Thoracic aorta (tissue), 2 donors: ENCODE measurements at regions not wholly inside any gene's neighbourhood (a gene's known extent, or its start where the extent isn't known, plus 50 kb on each side); places are given as distances from the start of the nearest gene placed in this dataset.

Experiments used
- ATAC-seq: fragments of 150-250 bp; one replicate; pipeline ENCODE4 v1.8.0; 2017; ENCODE audit warnings: low read depth; ENCODE audit not compliant: insufficient number of reproducible peaks, low FRiP score
- DNase-seq: peaks from one replicate; pipeline ENCODE4 v3.0.0-alpha.2; 2020; ENCODE audit warnings: low spot score
- H3K27ac ChIP-seq, 2 donors: fragments of 200-600 bp; sonication (generic); 1 replicate in 1 of 2; 2 replicates in 1 of 2; pipeline ENCODE4 v1.5.1; 2016; ENCODE audit warnings: mild to moderate bottlenecking in 2 of 2, moderate library complexity in 2 of 2
- H3K27me3 ChIP-seq: fragments of 200-600 bp; sonication (generic); replicated peaks from 2 replicates; pipeline ENCODE4 v1.6.0; 2016; ENCODE audit warnings: mild to moderate bottlenecking; ENCODE audit not compliant: insufficient read depth
- H3K36me3 ChIP-seq: fragments of 200-600 bp; sonication (generic); one replicate; pipeline ENCODE4 v1.5.1; 2016
- H3K4me1 ChIP-seq, 2 donors: fragments of 200-600 bp; sonication (generic); 1 replicate in 1 of 2; 2 replicates in 1 of 2; pipeline versions ENCODE4 v1.5.1 to v1.6.0; 2016; ENCODE audit warnings: low read depth in 2 of 2, mild to moderate bottlenecking in 1 of 2; ENCODE audit not compliant: control insufficient read depth in 1 of 2
- H3K4me3 ChIP-seq: fragments of 200-600 bp; sonication (generic); 2 replicates; pipeline ENCODE4 v1.5.1; 2016; ENCODE audit warnings: mild to moderate bottlenecking
- H3K9me3 ChIP-seq: fragments of 200-600 bp; sonication (generic); 2 replicates; pipeline ENCODE4 v1.5.1; 2016
- CTCF ChIP-seq: fragments of 200-600 bp; sonication (generic); IDR thresholded peaks from one replicate; pipeline ENCODE4 v1.5.1; 2019; ENCODE audit warnings: antibody characterized with exemption

- Histone ChIP-seq H3K36me3 (no peaks in the 10 kb centered on the region), H3K9me3 (no peaks in the 10 kb centered on the region), H3K27me3 (no peaks in the 10 kb centered on the region), H3K4me1 (no peaks in the 10 kb centered on the region), H3K27ac (no peak overlapping the region), H3K4me3 (no peak overlapping the region)
- TF ChIP-seq CTCF: no peak
- no peak for ATAC-seq
- DNase-seq: no peak
Observed at GRCh38 chr16:60905811-60906210, 1130.4 kb downstream of the CDH8 start.

- ATAC-seq (no peak), DNase-seq (no peak)
- Histone ChIP-seq H3K27me3 (no peaks in the 10 kb centered on the region), H3K9me3 (no peaks in the 10 kb centered on the region), H3K36me3 (no peaks in the 10 kb centered on the region), H3K4me3 (no peak overlapping the region), H3K4me1 (no peaks in the 10 kb centered on the region), H3K27ac (no peak overlapping the region)
- TF ChIP-seq CTCF: no peak
Observed at GRCh38 chr16:60902114-60902513, 1134.1 kb downstream of the CDH8 start.

DNA sequence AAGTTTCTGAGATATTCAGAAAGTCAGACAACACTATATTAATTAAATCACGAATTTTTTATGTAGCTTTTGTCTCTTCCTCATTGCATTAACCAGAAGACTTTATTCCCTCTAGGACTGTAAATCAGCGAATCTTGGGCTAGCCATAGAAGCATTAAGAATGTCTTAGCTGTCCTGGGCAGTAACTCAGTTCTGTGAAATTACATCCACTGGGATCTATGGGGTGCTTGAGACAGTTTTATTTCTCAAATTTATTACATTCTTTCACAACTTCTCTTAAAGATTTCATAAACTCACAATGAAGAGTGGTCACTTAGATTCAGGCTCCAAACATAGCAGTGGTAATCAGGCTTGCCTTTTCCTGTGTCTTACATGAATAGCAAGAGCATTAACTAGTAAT, 1153.4 kb downstream of the CDH8 start:
- Histone ChIP-seq H3K4me3 (no peak overlapping the region), H3K9me3 (no peaks in the 10 kb centered on the region), H3K27me3 (no peaks in the 10 kb centered on the region), H3K27ac (no peak overlapping the region), H3K4me1 (no peaks in the 10 kb centered on the region), H3K36me3 (no peaks in the 10 kb centered on the region)
- ATAC-seq (no peak), DNase-seq (no peak)
- no peak for TF ChIP-seq CTCF

DNA sequence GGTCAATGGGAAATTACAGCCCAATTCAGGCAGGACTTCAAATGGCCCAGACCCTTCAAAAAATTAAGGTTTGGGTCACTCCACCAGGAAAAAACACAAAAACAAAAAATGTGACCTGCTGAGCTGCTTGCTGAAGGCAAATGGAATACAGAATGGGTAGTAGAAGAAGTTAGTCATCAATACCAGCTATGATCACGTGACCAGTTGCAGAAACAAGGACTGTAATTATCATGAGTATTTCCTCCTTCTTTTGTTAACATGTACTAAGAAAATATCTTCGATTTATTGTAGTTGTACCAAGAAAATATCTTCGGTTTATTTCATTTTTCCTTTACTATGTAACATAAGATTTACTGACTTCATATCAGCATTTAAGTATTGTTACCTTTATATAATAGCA, 1183.6 kb downstream of the CDH8 start:
- no peak for TF ChIP-seq CTCF
- Histone ChIP-seq H3K4me3 (no peak overlapping the region), H3K36me3 (no peaks in the 10 kb centered on the region), H3K4me1 (no peaks in the 10 kb centered on the region), H3K27me3 (no peaks in the 10 kb centered on the region), H3K27ac (no peak overlapping the region), H3K9me3 (no peaks in the 10 kb centered on the region)
- no peak for DNase-seq
- no peak for ATAC-seq

DNA sequence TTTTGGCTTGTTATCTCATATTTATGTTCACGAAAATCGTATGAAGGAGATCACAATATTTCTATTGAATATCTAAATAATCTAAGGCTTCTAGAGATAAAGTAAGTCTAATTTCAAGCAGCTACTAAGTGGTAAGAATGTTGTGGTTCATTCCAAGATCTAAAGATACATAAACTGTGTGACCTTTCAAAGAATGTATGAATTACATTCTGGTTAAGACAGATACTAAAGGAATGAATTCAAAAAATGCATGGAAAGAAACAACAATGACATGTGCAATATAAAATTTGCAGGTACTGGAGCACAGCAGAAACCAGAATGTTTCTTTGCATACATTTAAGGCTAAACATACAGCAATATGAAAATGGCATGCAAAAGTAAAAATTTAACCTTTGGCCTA, 1214.6 kb downstream of the CDH8 start:
- H3K36me3 ChIP-seq: no peaks in the 10 kb centered on the region
- H3K9me3 ChIP-seq: no peaks in the 10 kb centered on the region
- no peaks in the 10 kb centered on the region for H3K27me3 ChIP-seq
- no peak for DNase-seq
- no peak overlapping the region for H3K27ac ChIP-seq
- H3K4me1 ChIP-seq: peaks cover 0 to under 1% of the 10 kb centered on the region in 2 donors
- no peak for ATAC-seq
- no peak overlapping the region for H3K4me3 ChIP-seq
- TF ChIP-seq CTCF: no peak
